Esophagus muscularis mucosa (tissue), 4 donors: ENCODE measurements at regions not wholly inside any gene's neighbourhood (a gene's known extent, or its start where the extent isn't known, plus 50 kb on each side); places are given as distances from the start of the nearest gene placed in this dataset.

Source experiments
- EP300 ChIP-seq: sonication (generic); formaldehyde crosslinking; IDR thresholded peaks from one replicate; pipeline ENCODE4 v1.6.1; 2017; ENCODE audit warnings: antibody characterized with exemption
- POLR2A ChIP-seq: fragments of 450-650 bp; IDR thresholded peaks from one replicate; pipeline ENCODE4 v1.6.1; 2017; ENCODE audit warnings: antibody characterized with exemption, moderate library complexity, mild to moderate bottlenecking, low read depth
- POLR2AphosphoS5 ChIP-seq, 2 donors: sonication (generic); formaldehyde crosslinking; IDR thresholded peaks; one replicate each; pipeline ENCODE4 v1.6.1; 2017; ENCODE audit warnings: antibody characterized with exemption in 2 of 2
- TF ChIP-seq, protein P1 (sequence below), 3 experiments: fragments of 200-600 bp in 2 of 3; fragments of 450-650 bp in 1 of 3; sonication (generic) in 2 of 3; IDR thresholded peaks; one replicate each; pipeline ENCODE4 v1.5.1; 2017 to 2019; ENCODE audit warnings: antibody characterized with exemption in 3 of 3, mild to moderate bottlenecking in 2 of 3, moderate library complexity in 1 of 3

DNA sequence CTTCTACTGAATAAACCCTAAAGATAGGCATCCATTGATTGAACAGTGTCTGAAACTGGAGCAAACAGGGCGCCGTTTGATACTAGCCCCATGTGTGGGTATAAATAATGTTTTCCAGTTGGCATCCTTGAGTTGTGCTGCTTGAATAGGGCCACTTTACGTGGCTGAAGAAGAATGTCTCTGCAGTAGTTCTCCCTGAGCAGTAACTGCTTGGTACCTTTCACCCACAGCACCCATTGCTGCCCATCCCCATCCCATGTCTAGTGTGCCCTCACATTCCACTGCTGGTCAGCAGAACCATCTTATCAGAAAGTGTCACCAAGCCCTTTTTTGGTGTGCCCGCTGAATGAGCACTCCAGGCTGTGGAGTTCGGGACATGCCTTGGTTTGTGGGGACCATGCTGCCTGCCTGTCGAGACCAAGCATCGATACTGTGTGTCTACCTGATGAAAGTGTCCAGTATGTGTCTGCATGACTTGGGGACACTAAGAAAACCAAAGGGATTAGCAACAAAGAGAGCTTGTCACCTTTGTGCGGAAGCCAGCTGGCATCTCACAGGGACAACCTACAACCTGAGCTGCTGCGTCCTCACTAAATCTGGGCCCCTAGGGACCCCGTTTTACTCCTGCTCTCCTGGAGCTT, 162.0 kb downstream of the TM9SF2 start:
- TF ChIP-seq POLR2A: no peak
- TF ChIP-seq, protein P1, sequence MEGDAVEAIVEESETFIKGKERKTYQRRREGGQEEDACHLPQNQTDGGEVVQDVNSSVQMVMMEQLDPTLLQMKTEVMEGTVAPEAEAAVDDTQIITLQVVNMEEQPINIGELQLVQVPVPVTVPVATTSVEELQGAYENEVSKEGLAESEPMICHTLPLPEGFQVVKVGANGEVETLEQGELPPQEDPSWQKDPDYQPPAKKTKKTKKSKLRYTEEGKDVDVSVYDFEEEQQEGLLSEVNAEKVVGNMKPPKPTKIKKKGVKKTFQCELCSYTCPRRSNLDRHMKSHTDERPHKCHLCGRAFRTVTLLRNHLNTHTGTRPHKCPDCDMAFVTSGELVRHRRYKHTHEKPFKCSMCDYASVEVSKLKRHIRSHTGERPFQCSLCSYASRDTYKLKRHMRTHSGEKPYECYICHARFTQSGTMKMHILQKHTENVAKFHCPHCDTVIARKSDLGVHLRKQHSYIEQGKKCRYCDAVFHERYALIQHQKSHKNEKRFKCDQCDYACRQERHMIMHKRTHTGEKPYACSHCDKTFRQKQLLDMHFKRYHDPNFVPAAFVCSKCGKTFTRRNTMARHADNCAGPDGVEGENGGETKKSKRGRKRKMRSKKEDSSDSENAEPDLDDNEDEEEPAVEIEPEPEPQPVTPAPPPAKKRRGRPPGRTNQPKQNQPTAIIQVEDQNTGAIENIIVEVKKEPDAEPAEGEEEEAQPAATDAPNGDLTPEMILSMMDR (IDR thresholded peaks at IDR 0.05): no peak
- no peak for TF ChIP-seq POLR2AphosphoS5 (IDR thresholded peaks at IDR 0.05)
- no peak for TF ChIP-seq EP300
